HUES48 (cell line): ENCODE measurements at regions not wholly inside any gene's neighbourhood (a gene's known extent, or its start where the extent isn't known, plus 50 kb on each side); places are given as distances from the start of the nearest gene placed in this dataset.
"Not testable (repeated sequence)": the region's sequence is repeated elsewhere in the genome, so short reads cannot be mapped to it uniquely, and the experiment has no call there.

ENCODE experiments used
- H3K27ac ChIP-seq: one replicate; pipeline ENCODE4 v1.7.0; 2013; ENCODE audit warnings: low read depth, low read length, inconsistent platforms
- H3K27me3 ChIP-seq: 2 replicates; pipeline ENCODE4 v1.6.1; 2013; ENCODE audit warnings: mild to moderate bottlenecking, low read length; ENCODE audit not compliant: control insufficient read depth, insufficient read depth
- H3K36me3 ChIP-seq: 2 replicates; pipeline ENCODE4 v1.6.1; 2013; ENCODE audit warnings: low read length; ENCODE audit not compliant: control insufficient read depth, insufficient read depth
- H3K4me1 ChIP-seq: 2 replicates; pipeline ENCODE4 v1.6.1; 2013; ENCODE audit warnings: mild to moderate bottlenecking, low read length; ENCODE audit not compliant: control insufficient read depth, insufficient read depth
- H3K4me3 ChIP-seq: 2 replicates; pipeline ENCODE4 v1.5.1; 2013; ENCODE audit warnings: mild to moderate bottlenecking, low read depth, low read length
- H3K9ac ChIP-seq: 2 replicates; pipeline ENCODE4 v1.6.1; 2013; ENCODE audit warnings: mild to moderate bottlenecking, low read depth, low read length, moderate library complexity
- H3K9me3 ChIP-seq: 2 replicates; pipeline ENCODE4 v1.6.1; 2013; ENCODE audit warnings: low read length; ENCODE audit not compliant: control insufficient read depth, insufficient read depth

DNA sequence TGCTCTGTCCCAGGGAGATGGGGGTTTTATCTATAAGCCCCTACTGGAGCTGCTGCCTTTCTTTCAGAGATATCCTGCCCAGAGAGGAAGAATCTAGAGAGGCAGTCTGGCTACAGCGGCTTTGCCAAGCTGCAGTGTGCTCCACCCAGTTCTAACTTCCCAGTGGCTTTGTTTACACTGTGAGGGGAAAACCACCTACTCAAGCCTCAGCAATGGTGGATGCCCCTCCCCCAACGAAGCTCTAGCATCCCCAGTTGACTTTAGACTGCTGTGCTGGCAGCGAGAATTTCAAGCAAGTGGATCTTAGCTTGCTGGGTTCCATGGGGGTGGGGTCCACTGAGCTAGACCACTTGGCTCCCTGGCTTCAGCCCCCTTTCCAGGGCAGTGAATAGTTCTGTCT, 444.6 kb downstream of the SOX2 start:
- H3K27me3 ChIP-seq, H3K27ac ChIP-seq, H3K36me3 ChIP-seq, H3K4me1 ChIP-seq, H3K4me3 ChIP-seq, H3K9ac ChIP-seq, H3K9me3 ChIP-seq: not testable (repeated sequence)

DNA sequence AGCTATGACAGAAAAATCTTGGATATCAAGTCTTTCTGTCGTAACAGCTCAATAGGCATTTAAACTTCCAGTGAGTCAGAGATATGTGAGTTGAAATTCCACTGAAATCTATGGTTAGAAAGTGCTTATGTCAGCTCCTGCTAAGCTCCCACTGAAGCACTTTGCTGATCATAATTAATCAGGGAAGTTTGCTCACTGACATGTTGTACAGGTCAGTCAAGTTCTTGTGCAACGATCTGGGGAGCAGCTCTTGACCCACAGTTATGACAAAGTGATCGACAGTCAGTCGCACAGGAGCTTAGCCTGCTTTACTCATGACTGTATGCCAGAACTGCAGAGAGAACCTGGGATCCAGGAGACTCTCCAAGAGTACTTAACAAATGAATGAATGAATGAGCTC, 453.5 kb downstream of the SOX2 start:
- peaks cover 4% of the 10 kb centered on the region; the same call in 1 of the 2 replicates for H3K27me3 ChIP-seq
- H3K9ac ChIP-seq = no peak overlapping the region
- H3K4me1 ChIP-seq = peaks cover 9% of the 10 kb centered on the region
- no peak overlapping the region for H3K27ac ChIP-seq
- no peak overlapping the region for H3K4me3 ChIP-seq
- H3K9me3 ChIP-seq = no peaks in the 10 kb centered on the region
- H3K36me3 ChIP-seq = no peaks in the 10 kb centered on the region

GRCh38 chr3:182172534-182172933, 460.8 kb downstream of the SOX2 start:
- Histone ChIP-seq H3K27me3 (peaks cover 4% of the 10 kb centered on the region; the same call in 1 of the 2 replicates), H3K4me1 (peaks cover 23% of the 10 kb centered on the region), H3K27ac (no peak overlapping the region), H3K36me3 (no peaks in the 10 kb centered on the region), H3K9ac (no peak overlapping the region), H3K9me3 (no peaks in the 10 kb centered on the region), H3K4me3 (no peak overlapping the region)

- Histone ChIP-seq H3K36me3 (no peaks in the 10 kb centered on the region), H3K4me1 (peaks cover 34% of the 10 kb centered on the region), H3K9me3 (no peaks in the 10 kb centered on the region), H3K27ac (no peak overlapping the region), H3K9ac (no peak overlapping the region), H3K27me3 (no peaks in the 10 kb centered on the region), H3K4me3 (no peak overlapping the region)
These were observed 466.9 kb downstream of the SOX2 start for GRCh38 chr3:182178488-182179200.

- Histone ChIP-seq H3K27ac (no peak overlapping the region), H3K9me3 (no peaks in the 10 kb centered on the region), H3K9ac (no peak overlapping the region)
These were observed 467.9 kb downstream of the SOX2 start for GRCh38 chr3:182179631-182180030.

DNA sequence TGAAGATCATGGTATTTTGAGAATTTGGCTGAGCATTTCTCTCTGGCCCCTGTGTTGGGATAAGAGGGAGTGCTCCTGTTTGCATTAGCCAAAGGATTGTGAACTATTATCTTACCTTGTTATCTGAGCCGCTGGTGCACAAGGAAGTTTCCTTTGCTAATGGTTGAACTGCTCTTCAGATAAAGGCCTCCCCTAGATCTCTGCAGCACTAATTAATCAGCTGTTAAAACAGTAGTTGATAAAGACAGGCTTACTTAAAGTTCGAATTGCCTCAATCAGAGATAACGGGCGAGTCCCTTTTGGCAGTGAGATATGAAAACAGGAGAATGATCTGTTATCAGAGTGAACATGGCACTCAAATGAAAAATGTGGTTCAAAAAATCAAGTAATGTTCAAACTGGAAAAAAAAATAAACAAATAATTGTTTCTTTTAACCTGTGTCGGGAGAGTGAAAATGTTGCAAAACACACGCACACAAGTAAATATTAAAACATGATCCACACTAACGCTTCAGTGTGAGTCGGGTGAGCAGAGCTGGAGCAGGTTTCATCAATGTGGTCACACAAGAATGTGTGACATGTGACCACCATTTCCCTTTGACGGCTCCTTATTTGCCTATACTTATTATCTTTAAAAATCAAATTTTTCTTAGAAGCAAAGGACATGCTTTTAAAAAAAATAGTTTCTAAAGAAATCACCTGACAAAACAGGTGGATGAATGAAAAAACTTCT, 469.1 kb downstream of the SOX2 start:
- H3K4me3 ChIP-seq = no peak overlapping the region
- H3K9ac ChIP-seq = no peak overlapping the region
- H3K4me1 ChIP-seq = peaks cover 50% of the 10 kb centered on the region
- no peaks in the 10 kb centered on the region for H3K9me3 ChIP-seq
- no peak overlapping the region for H3K27ac ChIP-seq
- no peaks in the 10 kb centered on the region for H3K36me3 ChIP-seq
- no peaks in the 10 kb centered on the region for H3K27me3 ChIP-seq

More at GRCh38 chr3:182179631-182180030, 467.9 kb downstream of the SOX2 start:
- Histone ChIP-seq H3K4me1 (peaks cover 38% of the 10 kb centered on the region), H3K36me3 (no peaks in the 10 kb centered on the region), H3K4me3 (no peak overlapping the region), H3K27me3 (no peaks in the 10 kb centered on the region)

GRCh38 chr3:182182531-182182968, 470.8 kb downstream of the SOX2 start:
- H3K9ac ChIP-seq = no peak overlapping the region
- no peak overlapping the region for H3K4me3 ChIP-seq
- no peaks in the 10 kb centered on the region for H3K36me3 ChIP-seq
- H3K27me3 ChIP-seq = no peaks in the 10 kb centered on the region
- H3K9me3 ChIP-seq = no peaks in the 10 kb centered on the region
- H3K4me1 ChIP-seq = peaks cover 50% of the 10 kb centered on the region
- no peak overlapping the region for H3K27ac ChIP-seq

DNA sequence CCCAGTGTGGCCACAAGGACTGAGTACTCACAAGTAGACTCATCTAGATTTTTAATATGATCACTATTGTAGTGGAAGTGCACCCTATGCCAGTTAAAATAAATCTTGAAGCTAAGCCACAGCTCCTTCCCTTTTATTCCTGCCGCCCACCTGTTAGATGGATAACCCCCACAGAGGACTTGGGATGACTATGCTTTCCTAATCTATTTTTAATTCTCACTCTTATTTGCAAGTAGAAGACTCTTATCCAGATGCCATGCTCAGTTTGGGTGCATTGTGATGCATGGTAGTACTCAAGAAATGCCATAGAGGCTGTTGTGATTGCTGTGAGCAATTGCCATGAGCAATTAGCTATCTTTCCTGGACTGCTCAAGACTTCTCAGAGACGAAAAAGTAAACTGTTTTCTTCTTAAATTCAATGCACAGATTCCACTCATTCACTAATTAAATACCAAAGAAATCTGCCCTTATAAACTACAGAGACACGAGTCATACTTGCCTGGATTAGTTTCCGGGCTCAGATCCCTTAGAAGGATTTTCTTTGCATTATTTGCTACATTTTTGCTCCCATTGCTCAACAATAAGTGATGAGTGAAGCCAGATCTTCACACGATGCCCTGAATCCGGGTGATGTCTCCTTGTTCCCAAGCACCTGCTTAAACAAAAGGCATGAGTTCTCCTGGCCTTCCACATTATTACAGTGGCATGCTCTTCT, 472.1 kb downstream of the SOX2 start:
- Histone ChIP-seq H3K9me3 (no peaks in the 10 kb centered on the region), H3K4me3 (no peak overlapping the region), H3K27me3 (no peaks in the 10 kb centered on the region), H3K4me1 (peaks cover 48% of the 10 kb centered on the region), H3K9ac (no peak overlapping the region; the same call in 1 of the 2 replicates), H3K27ac (peak overlapping the region; percentile 61), H3K36me3 (no peaks in the 10 kb centered on the region)

DNA sequence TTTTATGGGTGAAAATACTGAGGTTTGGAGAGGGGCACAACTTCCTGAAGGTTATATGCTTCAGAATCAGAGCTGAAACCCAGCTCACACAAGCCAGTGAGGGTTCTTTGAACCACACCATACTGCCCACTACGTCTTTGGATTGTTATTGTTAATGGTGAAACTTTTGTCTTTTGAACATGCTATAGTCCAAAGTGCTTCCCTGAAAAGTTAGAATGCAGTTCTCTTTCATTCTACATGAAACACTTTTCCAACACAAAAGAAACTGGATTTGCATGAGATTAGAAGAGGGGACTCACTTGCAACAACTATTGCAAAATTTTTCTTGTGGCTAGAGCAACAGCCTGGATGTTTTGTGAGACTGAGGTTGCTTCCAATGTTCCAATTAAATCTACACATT, 473.6 kb downstream of the SOX2 start:
- H3K27ac ChIP-seq = no peak overlapping the region
- H3K9me3 ChIP-seq = no peaks in the 10 kb centered on the region
- no peak overlapping the region for H3K4me3 ChIP-seq
- no peaks in the 10 kb centered on the region for H3K27me3 ChIP-seq
- H3K36me3 ChIP-seq = no peaks in the 10 kb centered on the region
- no peak overlapping the region for H3K9ac ChIP-seq
- H3K4me1 ChIP-seq = peaks cover 36% of the 10 kb centered on the region

DNA sequence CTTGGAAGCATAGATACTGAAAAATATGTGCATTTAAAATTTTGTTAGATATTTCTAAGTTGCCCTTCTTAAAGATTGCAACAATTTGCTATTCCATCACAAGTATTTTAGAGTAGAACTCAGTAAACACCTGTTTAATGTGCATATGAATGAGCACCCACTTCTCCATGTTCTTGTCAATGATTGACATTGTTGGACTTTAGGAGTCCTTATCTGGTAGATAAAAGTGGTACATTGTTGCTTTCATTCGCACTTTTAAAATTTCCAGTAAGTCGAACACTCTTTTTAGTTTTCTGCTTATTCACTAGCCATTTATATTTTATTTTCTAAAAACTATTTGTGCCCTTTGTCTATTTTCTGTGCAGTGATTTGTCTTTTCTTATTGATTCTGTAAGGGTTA, 478.3 kb downstream of the SOX2 start:
- peaks cover 17% of the 10 kb centered on the region for H3K4me1 ChIP-seq
- no peaks in the 10 kb centered on the region for H3K36me3 ChIP-seq
- no peak overlapping the region for H3K9ac ChIP-seq
- H3K27me3 ChIP-seq = no peaks in the 10 kb centered on the region
- no peaks in the 10 kb centered on the region for H3K9me3 ChIP-seq
- no peak overlapping the region for H3K27ac ChIP-seq
- H3K4me3 ChIP-seq = no peak overlapping the region

DNA sequence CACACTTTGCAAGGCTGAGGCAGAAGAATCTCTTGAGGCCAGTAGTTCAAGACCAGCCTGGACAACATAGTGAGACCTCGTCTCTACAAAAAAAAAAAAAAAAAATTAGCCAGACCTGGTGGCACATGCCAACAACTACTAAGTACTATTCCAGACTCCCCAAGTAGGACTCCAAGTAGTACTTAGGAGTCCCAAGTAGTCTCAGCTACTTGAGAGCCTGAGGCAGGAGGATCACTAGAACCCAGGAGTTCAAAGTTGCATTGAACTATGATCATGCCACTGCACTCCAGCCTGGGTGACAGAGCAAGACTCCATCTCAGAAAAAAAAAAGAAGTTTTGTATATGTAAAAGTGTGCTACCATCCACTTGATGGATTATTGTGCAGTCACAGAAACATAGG, 486.6 kb downstream of the SOX2 start:
- Histone ChIP-seq H3K27ac (no peak overlapping the region), H3K27me3 (no peaks in the 10 kb centered on the region), H3K4me1 (peaks cover 32% of the 10 kb centered on the region), H3K4me3 (no peak overlapping the region), H3K9me3 (no peaks in the 10 kb centered on the region), H3K9ac (no peak overlapping the region), H3K36me3 (no peaks in the 10 kb centered on the region)
